IMR-90 (cell line): ENCODE measurements at regions not wholly inside any gene's neighbourhood (a gene's known extent, or its start where the extent isn't known, plus 50 kb on each side); places are given as distances from the start of the nearest gene placed in this dataset.

ENCODE experiments used
- ATAC-seq: fragments of 200-7000 bp; cut with Tn5 transposase; 2 replicates; pipeline ENCODE4 v1.9.1; 2020; ENCODE audit warnings: low read depth, mild to moderate bottlenecking, moderate library complexity
- BruUV-seq: library from RNA; stranded (reverse); fragments of 400-500 nt; replicated peaks from 2 replicates; lab custom pipeline; 2021; lab: Mats Ljungman, UMichigan
- CTCF ChIA-PET: fragments of 300-600 bp; formaldehyde crosslinking; extraction: SDS; loops from one replicate; lab custom pipeline; 2021; ENCODE audit warnings: antibody characterized with exemption; lab: Yijun Ruan, JAX
- POLR2A ChIA-PET: fragments of 300-600 bp; sonication (Branson Sonifier 250); formaldehyde crosslinking; loops from one replicate; lab custom pipeline; 2022; ENCODE audit warnings: antibody characterized with exemption; ENCODE audit not compliant: unreplicated experiment; lab: Charles Lee
- DNase-seq: peaks from one replicate; pipeline ENCODE4 v3.0.0; 2013
- H2AFZ ChIP-seq: replicated peaks from 2 replicates; pipeline ENCODE3; 2013; ENCODE audit warnings: low read length, mild to moderate bottlenecking; ENCODE audit not compliant: poor library complexity
- H2AK5ac ChIP-seq: 2 replicates; pipeline ENCODE4 v1.6.1; 2013; ENCODE audit warnings: low read depth, low read length, inconsistent platforms
- H2AK9ac ChIP-seq: replicated peaks from 2 replicates; pipeline ENCODE3; 2013; ENCODE audit warnings: mild to moderate bottlenecking, low read depth, low read length, moderate library complexity; ENCODE audit not compliant: poor library complexity
- H2BK120ac ChIP-seq: 2 replicates; pipeline ENCODE4 v1.6.1; 2013; ENCODE audit warnings: low read depth, low read length, inconsistent platforms
- H2BK15ac ChIP-seq: 3 replicates; pipeline ENCODE4 v1.6.1; 2013; ENCODE audit warnings: low read depth, low read length, inconsistent platforms
- H2BK20ac ChIP-seq: 2 replicates; pipeline ENCODE4 v1.6.1; 2013; ENCODE audit warnings: low read depth, mild to moderate bottlenecking, inconsistent platforms, low read length, moderate library complexity
- H2BK5ac ChIP-seq: 2 replicates; pipeline ENCODE4 v1.6.1; 2013; ENCODE audit warnings: mild to moderate bottlenecking, low read depth, low read length, inconsistent platforms; ENCODE audit not compliant: poor library complexity, severe bottlenecking
- H3K14ac ChIP-seq: replicated peaks from 2 replicates; pipeline ENCODE4 v1.6.1; 2013; ENCODE audit warnings: low read depth, low read length, inconsistent platforms
- H3K18ac ChIP-seq: 2 replicates; pipeline ENCODE4 v1.6.1; 2013; ENCODE audit warnings: low read depth, low read length, control low read depth
- H3K23ac ChIP-seq: 2 replicates; pipeline ENCODE4 v1.6.1; 2013; ENCODE audit warnings: low read depth, low read length, inconsistent platforms
- H3K27ac ChIP-seq: 2 replicates; pipeline ENCODE4 v1.5.1; 2013; ENCODE audit warnings: mild to moderate bottlenecking, control low read depth, low read length; ENCODE audit not compliant: insufficient read depth
- H3K27me3 ChIP-seq: 2 replicates; pipeline ENCODE4 v1.6.1; 2013; ENCODE audit warnings: low read length; ENCODE audit not compliant: control insufficient read depth, insufficient read depth
- H3K36me3 ChIP-seq: 2 replicates; pipeline ENCODE4 v1.6.1; 2013; ENCODE audit warnings: low read length, mixed read lengths; ENCODE audit not compliant: control insufficient read depth, insufficient read depth
- H3K4ac ChIP-seq: 2 replicates; pipeline ENCODE4 v1.6.1; 2013; ENCODE audit warnings: low read depth, low read length, inconsistent platforms
- H3K4me1 ChIP-seq: 2 replicates; pipeline ENCODE4 v1.6.1; 2013; ENCODE audit warnings: low read length, mixed read lengths; ENCODE audit not compliant: control insufficient read depth, insufficient read depth
- H3K4me2 ChIP-seq: 2 replicates; pipeline ENCODE4 v1.6.1; 2013; ENCODE audit warnings: low read depth, mild to moderate bottlenecking, control low read depth, low read length, moderate library complexity
- H3K4me3 ChIP-seq: 2 replicates; pipeline ENCODE4 v1.5.1; 2013; ENCODE audit warnings: low read depth, mild to moderate bottlenecking, control low read depth, low read length, moderate library complexity; ENCODE audit not compliant: insufficient read depth
- H3K56ac ChIP-seq: 2 replicates; pipeline ENCODE4 v1.6.1; 2013; ENCODE audit warnings: low read length, inconsistent platforms; ENCODE audit not compliant: insufficient read depth; ENCODE audit errors: extremely low read depth
- H3K79me1 ChIP-seq, 2 experiments: 2 replicates each; pipeline ENCODE4 v1.6.1; 2013; ENCODE audit warnings: low read length in 2 of 2, inconsistent platforms in 1 of 2, low read depth in 1 of 2
- H3K9ac ChIP-seq: 2 replicates; pipeline ENCODE4 v1.6.1; 2013; ENCODE audit warnings: low read depth, low read length, control low read depth
- H3K9me1 ChIP-seq: 2 replicates; pipeline ENCODE4 v1.6.1; 2013; ENCODE audit warnings: low read length, inconsistent platforms; ENCODE audit not compliant: insufficient read depth
- H3K9me3 ChIP-seq: 2 replicates; pipeline ENCODE4 v1.6.1; 2013; ENCODE audit warnings: low read length; ENCODE audit not compliant: control insufficient read depth, insufficient read depth
- H4K20me1 ChIP-seq: 2 replicates; pipeline ENCODE4 v1.6.1; 2013; ENCODE audit warnings: low read length, inconsistent platforms; ENCODE audit not compliant: insufficient read depth
- H4K5ac ChIP-seq: 2 replicates; pipeline ENCODE4 v1.6.1; 2013; ENCODE audit warnings: mild to moderate bottlenecking, low read depth, low read length, control low read depth
- H4K8ac ChIP-seq, 2 experiments: 2 replicates each; pipeline ENCODE4 v1.6.1; 2013; ENCODE audit warnings: low read depth in 2 of 2, low read length in 2 of 2, control low read depth in 1 of 2, inconsistent platforms in 1 of 2
- H4K91ac ChIP-seq: 2 replicates; pipeline ENCODE4 v1.6.1; 2013; ENCODE audit warnings: low read depth, low read length, inconsistent platforms; ENCODE audit not compliant: insufficient read depth
- CEBPB ChIP-seq: IDR thresholded peaks from 2 replicates; pipeline ENCODE4 v1.6.1; 2012; ENCODE audit warnings: low read depth, low read length, improper control_type of control experiment
- CHD1 ChIP-seq: IDR thresholded peaks from 2 replicates; pipeline ENCODE4 v1.6.1; 2012; ENCODE audit warnings: low read depth, low read length, improper control_type of control experiment
- FOS ChIP-seq: fragments of 150-350 bp; IDR thresholded peaks from 2 replicates; pipeline ENCODE4 v1.6.1; 2016; ENCODE audit warnings: low read depth, low read length
- MXI1 ChIP-seq: IDR thresholded peaks from 2 replicates; pipeline ENCODE4 v1.6.1; 2012; ENCODE audit warnings: low read depth, mild to moderate bottlenecking, low read length, moderate library complexity, borderline replicate concordance
- POLR2A ChIP-seq: IDR thresholded peaks from 2 replicates; pipeline ENCODE4 v1.6.1; 2012; ENCODE audit warnings: mild to moderate bottlenecking, low read depth, low read length
- RFX5 ChIP-seq: IDR thresholded peaks from 2 replicates; pipeline ENCODE4 v1.8.0; 2012; ENCODE audit warnings: low read depth, mild to moderate bottlenecking, low read length, moderate library complexity
- SMC3 ChIP-seq: fragments of 150-350 bp; IDR thresholded peaks from 2 replicates; pipeline ENCODE4 v1.6.1; 2016; ENCODE audit warnings: low read depth, mild to moderate bottlenecking, antibody characterized with exemption, low read length, moderate library complexity
- USF2 ChIP-seq: fragments of 150-350 bp; IDR thresholded peaks from 2 replicates; pipeline ENCODE4 v1.6.1; 2017; ENCODE audit warnings: mild to moderate bottlenecking, antibody characterized with exemption, low read length, low read depth
- WGBS, 2 experiments: methylation state at CpG; one replicate each; pipeline versions ENCODE4 v1.1.5 to v1.1.7; 2013; ENCODE audit warnings: missing lambda C conversion rate in 2 of 2; ENCODE audit not compliant: insufficient read length in 1 of 2; ENCODE audit errors: extremely low coverage in 2 of 2; 5-methylcytosine and 5-hydroxymethylcytosine counted together
- dilution Hi-C: fragments of 300-500 bp; cut with HindIII; formaldehyde crosslinking; loops from one replicate; pipeline ENCODE4 v1.14.3; 2018; ENCODE audit warnings: low sequenced_read_pairs; ENCODE audit not compliant: unreplicated experiment
- in situ Hi-C: fragments of 300-500 bp; cut with MboI; formaldehyde crosslinking; loops from 3 replicates; pipeline ENCODE4 v1.14.3; 2019; ENCODE audit warnings: low sequenced_read_pairs, inconsistent platforms, mixed read lengths
- intact Hi-C: fragments of 100-400 bp; cut with micrococcal nuclease; formaldehyde crosslinking; loops from 2 replicates; pipeline ENCODE4 v1.10.0; 2022

- H3K56ac ChIP-seq: no peak overlapping the region
- ATAC-seq: no peak
- H2BK15ac ChIP-seq: no peak overlapping the region
- no peak overlapping the region for H2BK5ac ChIP-seq
- intact Hi-C loops: no loop called here
- no peak overlapping the region for H3K4me2 ChIP-seq
- H4K20me1 ChIP-seq: no peaks in the 10 kb centered on the region
- H3K36me3 ChIP-seq: no peaks in the 10 kb centered on the region
- H2AFZ ChIP-seq: no peak overlapping the region
- CTCF ChIA-PET: no interaction called here
- no peak overlapping the region for H2BK120ac ChIP-seq
- no peak overlapping the region for H3K23ac ChIP-seq
- no peak overlapping the region for H3K4ac ChIP-seq
- POLR2A ChIA-PET: no interaction called here
- no peak overlapping the region for H3K14ac ChIP-seq
- H2BK20ac ChIP-seq: no peak overlapping the region
- H3K18ac ChIP-seq: no peak overlapping the region
- H3K27me3 ChIP-seq: no peaks in the 10 kb centered on the region
- BruUV-seq: no TSS peak
- no peak overlapping the region for H4K91ac ChIP-seq
- H3K9ac ChIP-seq: no peak overlapping the region
- TF ChIP-seq CHD1 (no peak), USF2 (no peak), RFX5 (no peak), POLR2A (no peak), MXI1 (no peak), FOS (no peak), SMC3 (no peak), CEBPB (no peak)
- no peak overlapping the region for H3K27ac ChIP-seq
- WGBS, 2 experiments: no CpG with 5 or more reads among the region's 1 CpG
- DNase-seq: no peak
- H3K4me3 ChIP-seq: no peak overlapping the region
- in situ Hi-C loops: no loop called here
- H2AK5ac ChIP-seq: no peak overlapping the region
- H3K9me1 ChIP-seq: no peaks in the 10 kb centered on the region
- no peaks in the 10 kb centered on the region for H3K79me1 ChIP-seq
- dilution Hi-C loops: no loop called here
- no peak overlapping the region for H4K5ac ChIP-seq
- H3K9me3 ChIP-seq: no peaks in the 10 kb centered on the region
- no peaks in the 10 kb centered on the region for H3K4me1 ChIP-seq
- no peak overlapping the region for H2AK9ac ChIP-seq
- no peak overlapping the region for H4K8ac ChIP-seq
These were observed 469.6 kb upstream of the VRK2 start for GRCh38 chr2:57576983-57577382.
